HCT116 (cell line): ENCODE measurements at regions not wholly inside any gene's neighbourhood (a gene's known extent, or its start where the extent isn't known, plus 50 kb on each side); places are given as distances from the start of the nearest gene placed in this dataset.
"Not testable (repeated sequence)": the region's sequence is repeated elsewhere in the genome, so short reads cannot be mapped to it uniquely, and the experiment has no call there.

ENCODE experiments used
- ATAC-seq: fragments of 200-7000 bp; cut with Tn5 transposase; 2 replicates; pipeline ENCODE4 v1.9.1; 2020; ENCODE audit warnings: mild to moderate bottlenecking, moderate library complexity
- BruUV-seq: library from RNA; stranded (reverse); fragments of 400-500 nt; replicated peaks from 2 replicates; lab custom pipeline; 2021; lab: Mats Ljungman, UMichigan
- CTCF ChIA-PET: fragments of 300-600 bp; sonication (Branson Sonifier 250); formaldehyde crosslinking; loops from one replicate; lab custom pipeline; 2021; ENCODE audit warnings: antibody characterized with exemption; lab: Charles Lee
- POLR2A ChIA-PET: fragments of 300-600, 350-600 bp; sonication (Branson Sonifier 250); formaldehyde crosslinking; loops from one replicate; lab custom pipeline; 2021; ENCODE audit warnings: antibody characterized with exemption; lab: Charles Lee
- RAD21 ChIA-PET, 2 experiments: fragments of 300-600 bp; sonication (Branson Sonifier 250); formaldehyde crosslinking; loops; one replicate each; lab custom pipeline; 2023; ENCODE audit warnings: low total read pairs in 2 of 2; ENCODE audit not compliant: uncharacterized antibody in 2 of 2, unreplicated experiment in 2 of 2, low non-redundant PET in 1 of 2; lab: Charles Lee
- DNase-seq: peaks from one replicate; pipeline ENCODE4 v3.0.0-alpha.2; 2010; ENCODE audit warnings: low read depth, low spot score
- H2AFZ ChIP-seq: fragments of 200-600 bp; shearing (Covaris generic), sonication (generic); 2 replicates; pipeline ENCODE4 v1.6.1; 2017; ENCODE audit warnings: low read depth, mixed run types, mixed read lengths, antibody characterized with exemption, low read length; ENCODE audit not compliant: poor library complexity, severe bottlenecking
- H3K27ac ChIP-seq: 2 replicates; pipeline ENCODE4 v1.5.1; 2012; ENCODE audit warnings: low read depth, low read length
- H3K27me3 ChIP-seq: fragments of 200-600 bp; sonication (generic); 2 replicates; pipeline ENCODE4 v1.6.1; 2016; ENCODE audit warnings: mixed run types, low read length, mixed read lengths; ENCODE audit not compliant: insufficient read depth
- H3K36me3 ChIP-seq, 2 experiments: fragments of 200-500 bp in 1 of 2; fragments of 200-600 bp in 1 of 2; sonication (Bioruptor generic) in 1 of 2; sonication (generic) in 1 of 2; 2 replicates each; pipeline versions ENCODE4 v1.5.1 to v1.6.1; 2014 to 2016; ENCODE audit warnings: low read length in 2 of 2, inconsistent platforms in 1 of 2, mixed read lengths in 1 of 2, mixed run types in 1 of 2; ENCODE audit not compliant: insufficient read depth in 2 of 2, control insufficient read depth in 1 of 2
- H3K4me1 ChIP-seq, 2 experiments: fragments of 200-600 bp in 1 of 2; sonication (generic) in 1 of 2; 2 replicates each; pipeline versions ENCODE4 v1.5.1 to v1.6.1; 2012 to 2017; ENCODE audit warnings: low read length in 2 of 2, inconsistent platforms in 1 of 2, mild to moderate bottlenecking in 1 of 2, mixed read lengths in 1 of 2, mixed run types in 1 of 2, moderate library complexity in 1 of 2; ENCODE audit not compliant: insufficient read depth in 2 of 2, control insufficient read depth in 1 of 2
- H3K4me2 ChIP-seq: fragments of 200-600 bp; sonication (generic); 2 replicates; pipeline ENCODE4 v1.6.1; 2017; ENCODE audit warnings: mixed run types, low read length, mixed read lengths
- H3K4me3 ChIP-seq, 2 experiments: fragments of 200-600 bp in 1 of 2; sonication (generic) in 1 of 2; replicated peaks in 1 of 2; 2 replicates each; pipeline ENCODE4 v1.5.1; 2011 to 2016; ENCODE audit warnings: low read length in 2 of 2, control low read depth in 1 of 2, low read depth in 1 of 2, mild to moderate bottlenecking in 1 of 2, mixed read lengths in 1 of 2, mixed run types in 1 of 2
- H3K79me2 ChIP-seq: fragments of 200-600 bp; sonication (generic); 2 replicates; pipeline ENCODE4 v1.6.1; 2017; ENCODE audit warnings: mild to moderate bottlenecking, mixed run types, low read length, moderate library complexity, mixed read lengths; ENCODE audit not compliant: insufficient read depth
- H3K9ac ChIP-seq: fragments of 200-600 bp; sonication (generic); 2 replicates; pipeline ENCODE4 v1.6.1; 2016; ENCODE audit warnings: low read length, mixed read lengths
- H3K9me2 ChIP-seq: fragments of 200-600 bp; sonication (generic), shearing (Covaris generic); 2 replicates; pipeline ENCODE4 v1.6.1; 2017; ENCODE audit warnings: mixed run types, mild to moderate bottlenecking, moderate library complexity; ENCODE audit not compliant: insufficient read depth
- H3K9me3 ChIP-seq, 2 experiments: fragments of 200-500 bp in 1 of 2; fragments of 200-600 bp in 1 of 2; sonication (Bioruptor generic) in 1 of 2; sonication (generic) in 1 of 2; 2 replicates each; pipeline ENCODE4 v1.6.1; 2014 to 2017; ENCODE audit warnings: low read length in 2 of 2, mixed read lengths in 2 of 2, inconsistent platforms in 1 of 2, low read depth in 1 of 2, mild to moderate bottlenecking in 1 of 2, mixed run types in 1 of 2, moderate library complexity in 1 of 2; ENCODE audit not compliant: control insufficient read depth in 1 of 2, insufficient read depth in 1 of 2
- H4K20me1 ChIP-seq: fragments of 200-600 bp; sonication (generic), shearing (Covaris generic); 2 replicates; pipeline ENCODE4 v1.6.1; 2017; ENCODE audit warnings: mixed run types, mild to moderate bottlenecking, moderate library complexity; ENCODE audit not compliant: insufficient read depth
- intact Hi-C: fragments of 100-400 bp; cut with micrococcal nuclease; formaldehyde crosslinking; loops from 2 replicates; pipeline ENCODE4 v1.10.0; 2022

DNA sequence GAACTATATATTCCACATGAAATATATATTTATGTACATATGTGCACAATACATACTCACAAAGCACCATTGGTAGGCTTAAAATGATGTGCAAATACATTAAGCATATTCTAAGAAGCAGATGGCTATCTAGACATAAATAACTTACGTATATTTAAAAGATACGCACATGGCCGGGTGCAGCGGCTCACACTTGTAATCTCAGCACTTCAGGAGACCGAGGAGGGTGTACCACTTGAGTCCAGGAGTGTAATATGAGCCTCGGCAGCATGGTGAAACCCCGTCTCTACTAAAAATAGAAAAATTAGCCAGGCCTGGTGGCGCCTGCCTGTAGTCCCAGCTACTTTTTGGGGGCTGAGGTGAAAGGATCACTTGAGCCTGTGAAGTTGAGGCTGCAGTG lies 189.9 kb downstream of the ANKRD36 start:
- H3K9me3 ChIP-seq, BruUV-seq, POLR2A ChIA-PET, H3K4me3 ChIP-seq, H2AFZ ChIP-seq, RAD21 ChIA-PET, H3K4me1 ChIP-seq, H3K27me3 ChIP-seq, H3K79me2 ChIP-seq, ATAC-seq, H3K27ac ChIP-seq, intact Hi-C loops, H3K9ac ChIP-seq, CTCF ChIA-PET, H4K20me1 ChIP-seq, DNase-seq, H3K4me2 ChIP-seq, H3K36me3 ChIP-seq, H3K9me2 ChIP-seq: not testable (repeated sequence)

DNA sequence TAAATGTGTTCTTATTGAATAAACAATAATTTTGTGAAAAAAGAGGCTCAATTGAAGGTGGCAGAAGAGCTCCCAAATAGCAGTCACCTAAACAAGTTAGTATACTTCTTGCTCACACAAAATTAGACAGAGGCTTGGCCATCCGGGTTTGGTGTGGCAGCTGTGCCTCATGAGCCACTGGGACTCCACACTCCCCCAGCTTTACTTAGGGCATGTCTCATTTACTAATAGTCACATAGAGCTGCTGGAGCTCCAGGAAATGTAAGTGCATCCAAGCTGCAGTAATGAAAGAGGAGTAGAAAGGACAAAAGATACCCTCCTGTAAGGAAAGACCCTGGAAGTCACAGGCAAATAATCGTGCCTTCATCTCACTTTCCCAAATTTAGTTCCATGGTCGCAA lies 188.8 kb downstream of the ANKRD36 start:
- H3K9me2 ChIP-seq, H3K4me2 ChIP-seq, H3K4me3 ChIP-seq, H3K9ac ChIP-seq, DNase-seq, ATAC-seq, H3K9me3 ChIP-seq, H3K4me1 ChIP-seq, H2AFZ ChIP-seq, intact Hi-C loops, POLR2A ChIA-PET, H3K27me3 ChIP-seq, H3K79me2 ChIP-seq, H3K36me3 ChIP-seq, H4K20me1 ChIP-seq, RAD21 ChIA-PET, BruUV-seq, H3K27ac ChIP-seq, CTCF ChIA-PET: not testable (repeated sequence)
